ENCODE measurements at regions not wholly inside any gene's neighbourhood (a gene's known extent, or its start where the extent isn't known, plus 50 kb on each side); places are given as distances from the start of the nearest gene placed in this dataset.

GRCh38 chr13:40116008-40116407 lies 460.5 kb downstream of the COG6 start:
- TF ChIP-seq CTCF (conservative IDR thresholded peaks at IDR 0.05 in 1 of 2, IDR thresholded peaks at IDR 0.05 in 1 of 2; ENCODE audit: low read depth in 1 of 2, low read length in 2 of 2) (no peak), EZH2 (IDR thresholded peaks at IDR 0.05; ENCODE audit: low read length, missing control alignments) (no peak)

Measured in fibroblast of lung (primary cell).